Kidney capillary endothelial cell (primary cell): ENCODE measurements at regions not wholly inside any gene's neighbourhood (a gene's known extent, or its start where the extent isn't known, plus 50 kb on each side); places are given as distances from the start of the nearest gene placed in this dataset.

Experiments used
- DNase-seq: peaks from one replicate; pipeline ENCODE4 v3.0.0-alpha.2; 2018; ENCODE audit warnings: low spot score

- DNase-seq = no peak
Measured at GRCh38 chr12:77723308-77723707, 107.4 kb upstream of the NAV3 start.

- no peak for DNase-seq
Measured at GRCh38 chr12:77722536-77722935, 108.2 kb upstream of the NAV3 start.

GRCh38 chr12:77720258-77720657 lies 110.4 kb upstream of the NAV3 start:
- no peak for DNase-seq

- no peak for DNase-seq
Measured at GRCh38 chr12:77710209-77710608, 120.5 kb upstream of the NAV3 start.

- no peak for DNase-seq
Measured at GRCh38 chr12:77697126-77697525, 133.6 kb upstream of the NAV3 start.

- no peak for DNase-seq
Measured at GRCh38 chr12:77696183-77696582, 134.5 kb upstream of the NAV3 start.

GRCh38 chr12:77689510-77690086 lies 141.1 kb upstream of the NAV3 start:
- DNase-seq = no peak

GRCh38 chr12:77687321-77687720 lies 143.4 kb upstream of the NAV3 start:
- DNase-seq = no peak

GRCh38 chr12:77686760-77687159 lies 143.9 kb upstream of the NAV3 start:
- peak; percentile 9 for DNase-seq

GRCh38 chr12:77685901-77686300 lies 144.8 kb upstream of the NAV3 start:
- no peak for DNase-seq

- peak; percentile 73 for DNase-seq
Measured at GRCh38 chr12:77685112-77685511, 145.6 kb upstream of the NAV3 start.

GRCh38 chr12:77682488-77682887 lies 148.2 kb upstream of the NAV3 start:
- no peak for DNase-seq

- DNase-seq = no peak
Measured at GRCh38 chr12:77681726-77682125, 149.0 kb upstream of the NAV3 start.

GRCh38 chr12:77679686-77680085 lies 151.0 kb upstream of the NAV3 start:
- no peak for DNase-seq

- DNase-seq = no peak
Measured at GRCh38 chr12:77678621-77679020, 152.1 kb upstream of the NAV3 start.

- no peak for DNase-seq
Measured at GRCh38 chr12:77667101-77667500, 163.6 kb upstream of the NAV3 start.

GRCh38 chr12:77648716-77649115 lies 182.0 kb upstream of the NAV3 start:
- no peak for DNase-seq

- no peak for DNase-seq
Measured at GRCh38 chr12:77645966-77646598, 184.6 kb upstream of the NAV3 start.

GRCh38 chr12:77644915-77645605 lies 185.6 kb upstream of the NAV3 start:
- DNase-seq = no peak

GRCh38 chr12:77642246-77642645 lies 188.4 kb upstream of the NAV3 start:
- DNase-seq = no peak

- no peak for DNase-seq
Measured at GRCh38 chr12:77640356-77640755, 190.3 kb upstream of the NAV3 start.

GRCh38 chr12:77630790-77631445 lies 199.8 kb upstream of the NAV3 start:
- no peak for DNase-seq

GRCh38 chr12:77630344-77630743 lies 200.3 kb upstream of the NAV3 start:
- DNase-seq = no peak
